Kidney (tissue), 13 donors: ENCODE measurements at regions not wholly inside any gene's neighbourhood (a gene's known extent, or its start where the extent isn't known, plus 50 kb on each side); places are given as distances from the start of the nearest gene placed in this dataset.

ENCODE experiments used
- DNase-seq, 5 donors: peaks; one replicate each; pipeline ENCODE4 v3.0.0-alpha.2; 2013 to 2020
- FAIRE-seq: peaks from 2 replicates; lab custom pipeline; 2012; peaks lifted over from hg19 to GRCh38; lab: Jason Lieb, UNC
- H3K27ac ChIP-seq, 2 donors: one replicate each; pipeline ENCODE4 v1.7.0; 2013; ENCODE audit warnings: low read depth in 2 of 2, low read length in 2 of 2, inconsistent platforms in 1 of 2
- H3K27me3 ChIP-seq: one replicate; pipeline ENCODE4 v1.7.1; 2013; ENCODE audit warnings: low read length, inconsistent platforms; ENCODE audit not compliant: control insufficient read depth, insufficient read depth
- H3K36me3 ChIP-seq, 3 donors: one replicate each; pipeline versions ENCODE4 v1.7.0 to v1.7.1; 2013; ENCODE audit warnings: low read length in 3 of 3, control low read depth in 1 of 3, inconsistent platforms in 1 of 3; ENCODE audit not compliant: insufficient read depth in 3 of 3, control insufficient read depth in 2 of 3
- H3K4me1 ChIP-seq, 3 donors: one replicate each; pipeline versions ENCODE4 v1.7.0 to v1.7.1; 2013; ENCODE audit warnings: low read length in 3 of 3, inconsistent platforms in 1 of 3, low read depth in 1 of 3; ENCODE audit not compliant: control insufficient read depth in 2 of 3, insufficient read depth in 2 of 3
- H3K4me3 ChIP-seq, 3 donors: one replicate each; pipeline versions ENCODE4 v1.7.0 to v1.8.1; 2013; ENCODE audit warnings: low read length in 3 of 3, control low read depth in 1 of 3, inconsistent platforms in 1 of 3
- H3K9ac ChIP-seq, 3 donors: one replicate each; pipeline versions ENCODE4 v1.7.0 to v1.7.1; 2013; ENCODE audit warnings: low read length in 3 of 3, control low read depth in 1 of 3, inconsistent platforms in 1 of 3
- H3K9me3 ChIP-seq, 3 donors: one replicate each; pipeline versions ENCODE4 v1.7.0 to v1.7.1; 2013; ENCODE audit warnings: low read length in 3 of 3, control low read depth in 1 of 3, inconsistent platforms in 1 of 3; ENCODE audit not compliant: control insufficient read depth in 2 of 3, insufficient read depth in 1 of 3
- intact Hi-C: fragments of 100-400 bp; cut with DNase I; formaldehyde crosslinking; loops from one replicate; pipeline ENCODE4 v1.11.1; 2022
- TF ChIP-seq, protein P1 (sequence below): IDR thresholded peaks from 3 replicates; pipeline ENCODE4 v1.5.1; 2012; ENCODE audit warnings: mild to moderate bottlenecking, moderate library complexity, borderline replicate concordance; ENCODE audit not compliant: insufficient read depth; ENCODE audit errors: extremely low read depth
- donor health status: control.
- donor health status: control.
- donor health status: control.
- donor health status: control.
- donor health status: control.
- donor health status: DM: yes; HTN: yes; CAD: no.
- donor health status: Normal renal cell carcinoma (clear cell type).

DNA sequence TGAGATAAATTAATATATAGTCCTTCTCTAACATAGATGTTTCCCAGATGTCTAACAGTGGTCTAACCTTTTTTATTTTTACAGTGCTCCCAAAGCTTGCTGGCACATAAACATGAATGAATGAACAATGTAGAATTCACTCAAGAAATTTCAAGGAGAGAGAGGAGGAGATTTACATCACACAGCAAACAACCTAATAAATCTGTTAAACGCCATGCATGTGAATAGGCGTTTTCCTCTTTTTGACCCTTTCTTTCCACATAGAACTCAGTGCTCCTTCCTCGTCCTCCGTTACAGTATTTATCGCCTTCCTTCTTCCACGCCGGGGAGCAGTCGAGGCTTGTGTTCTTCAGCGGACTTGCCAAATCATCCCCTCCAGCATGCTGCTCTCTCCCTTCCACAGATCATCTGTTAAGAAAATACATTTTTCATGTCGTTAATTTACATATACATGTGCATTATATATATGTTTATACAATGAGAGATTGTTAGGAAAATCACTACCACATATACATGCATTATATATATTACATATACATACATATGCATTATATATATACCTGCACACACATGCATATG, 93.0 kb downstream of the SLC35B3 start:
- DNase-seq (no peak), FAIRE-seq (no peak)
- Histone ChIP-seq H3K4me1 (no peaks in the 10 kb centered on the region), H3K36me3 (no peaks in the 10 kb centered on the region), H3K9ac (no peak overlapping the region), H3K27me3 (no peaks in the 10 kb centered on the region), H3K4me3 (no peak overlapping the region), H3K27ac (no peak overlapping the region), H3K9me3 (peaks cover 0 to 4% (median 0%) of the 10 kb centered on the region in 3 donors)
- intact Hi-C loops: no loop called here
- TF ChIP-seq, protein P1, sequence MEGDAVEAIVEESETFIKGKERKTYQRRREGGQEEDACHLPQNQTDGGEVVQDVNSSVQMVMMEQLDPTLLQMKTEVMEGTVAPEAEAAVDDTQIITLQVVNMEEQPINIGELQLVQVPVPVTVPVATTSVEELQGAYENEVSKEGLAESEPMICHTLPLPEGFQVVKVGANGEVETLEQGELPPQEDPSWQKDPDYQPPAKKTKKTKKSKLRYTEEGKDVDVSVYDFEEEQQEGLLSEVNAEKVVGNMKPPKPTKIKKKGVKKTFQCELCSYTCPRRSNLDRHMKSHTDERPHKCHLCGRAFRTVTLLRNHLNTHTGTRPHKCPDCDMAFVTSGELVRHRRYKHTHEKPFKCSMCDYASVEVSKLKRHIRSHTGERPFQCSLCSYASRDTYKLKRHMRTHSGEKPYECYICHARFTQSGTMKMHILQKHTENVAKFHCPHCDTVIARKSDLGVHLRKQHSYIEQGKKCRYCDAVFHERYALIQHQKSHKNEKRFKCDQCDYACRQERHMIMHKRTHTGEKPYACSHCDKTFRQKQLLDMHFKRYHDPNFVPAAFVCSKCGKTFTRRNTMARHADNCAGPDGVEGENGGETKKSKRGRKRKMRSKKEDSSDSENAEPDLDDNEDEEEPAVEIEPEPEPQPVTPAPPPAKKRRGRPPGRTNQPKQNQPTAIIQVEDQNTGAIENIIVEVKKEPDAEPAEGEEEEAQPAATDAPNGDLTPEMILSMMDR: no peak

DNA sequence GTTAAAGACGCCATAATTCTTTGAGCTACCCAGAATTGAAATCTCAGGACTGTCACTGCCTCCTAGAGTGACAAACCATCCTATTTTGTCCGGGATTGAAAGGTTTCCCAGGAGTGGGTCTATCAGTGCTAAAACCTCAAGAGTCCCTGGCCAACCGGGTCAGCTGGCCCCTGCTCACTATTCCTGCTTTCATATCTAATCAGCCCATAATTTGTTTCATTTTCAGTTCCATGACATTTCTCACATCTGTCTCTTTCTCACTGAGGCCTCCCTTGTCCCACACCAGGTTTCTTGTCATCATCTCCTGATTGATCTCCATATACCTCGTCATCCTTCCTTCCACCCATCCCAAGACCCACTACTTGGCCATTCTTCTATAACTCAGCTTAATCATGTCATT, 98.2 kb downstream of the SLC35B3 start:
- Histone ChIP-seq H3K9me3 (no peaks in the 10 kb centered on the region), H3K36me3 (no peaks in the 10 kb centered on the region), H3K9ac (no peak overlapping the region), H3K4me1 (no peaks in the 10 kb centered on the region), H3K27me3 (no peaks in the 10 kb centered on the region), H3K27ac (no peak overlapping the region), H3K4me3 (no peak overlapping the region)
- FAIRE-seq (no peak), DNase-seq (no peak)
- TF ChIP-seq, protein P1: no peak
- intact Hi-C loops: no loop called here

GRCh38 chr6:8336406-8337057, 98.8 kb downstream of the SLC35B3 start:
- FAIRE-seq: no peak
- intact Hi-C loops: no loop called here
- TF ChIP-seq, protein P1: no peak

More at GRCh38 chr6:8336406-8337057, 98.8 kb downstream of the SLC35B3 start:
- Histone ChIP-seq H3K27me3 (no peaks in the 10 kb centered on the region), H3K9ac (no peak overlapping the region), H3K4me3 (no peak overlapping the region), H3K9me3 (no peaks in the 10 kb centered on the region), H3K4me1 (no peaks in the 10 kb centered on the region), H3K36me3 (no peaks in the 10 kb centered on the region), H3K27ac (no peak overlapping the region)
- DNase-seq: no peak
